GM21576 (cell line): ENCODE measurements at regions not wholly inside any gene's neighbourhood (a gene's known extent, or its start where the extent isn't known, plus 50 kb on each side); places are given as distances from the start of the nearest gene placed in this dataset.

ENCODE experiments used
- ATAC-seq: cut with Tn5 transposase; IDR thresholded peaks from one replicate; pipeline ENCODE4 v1.9.1; 2021; ENCODE audit warnings: mild to moderate bottlenecking, moderate library complexity; ENCODE audit not compliant: unreplicated experiment

DNA sequence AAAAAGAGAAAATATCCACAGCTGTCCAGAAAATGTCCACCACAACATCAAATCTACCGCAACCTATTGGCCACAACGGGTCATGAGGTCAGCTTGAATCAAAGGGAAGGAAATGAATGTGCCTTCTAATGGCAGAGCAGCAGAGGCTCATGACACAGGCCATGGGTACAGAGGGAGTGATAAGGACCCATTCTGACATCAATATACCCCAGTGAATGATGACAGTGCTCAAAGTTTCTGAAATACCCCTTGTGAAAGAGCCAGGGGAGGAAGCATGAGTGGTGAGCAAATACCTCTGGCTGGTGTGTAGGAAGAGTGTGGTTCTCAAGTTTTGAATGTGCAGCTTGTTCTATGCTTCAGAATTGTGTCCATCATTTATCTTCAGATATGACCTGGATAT, 348.2 kb downstream of the IRX1 start:
- no peak for ATAC-seq

DNA sequence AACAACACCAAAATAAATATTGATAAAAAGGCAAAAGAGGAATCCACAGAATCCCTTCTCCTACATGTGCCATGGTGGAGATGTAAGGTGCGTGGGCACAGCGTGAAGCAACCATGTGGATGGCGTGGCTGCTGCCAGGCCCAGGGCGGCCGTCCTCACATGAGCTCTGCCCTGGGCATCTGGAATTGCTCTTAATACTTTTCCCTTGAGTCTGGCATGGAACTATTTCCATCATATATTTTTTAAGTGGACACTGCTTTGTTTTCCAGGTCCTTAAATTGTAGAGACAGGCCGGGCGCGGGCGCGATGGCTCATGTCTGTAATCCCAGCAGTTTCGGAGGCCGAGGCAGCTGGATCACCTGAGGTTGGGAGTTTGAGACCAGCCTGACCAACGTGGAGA, 349.3 kb downstream of the IRX1 start:
- no peak for ATAC-seq

DNA sequence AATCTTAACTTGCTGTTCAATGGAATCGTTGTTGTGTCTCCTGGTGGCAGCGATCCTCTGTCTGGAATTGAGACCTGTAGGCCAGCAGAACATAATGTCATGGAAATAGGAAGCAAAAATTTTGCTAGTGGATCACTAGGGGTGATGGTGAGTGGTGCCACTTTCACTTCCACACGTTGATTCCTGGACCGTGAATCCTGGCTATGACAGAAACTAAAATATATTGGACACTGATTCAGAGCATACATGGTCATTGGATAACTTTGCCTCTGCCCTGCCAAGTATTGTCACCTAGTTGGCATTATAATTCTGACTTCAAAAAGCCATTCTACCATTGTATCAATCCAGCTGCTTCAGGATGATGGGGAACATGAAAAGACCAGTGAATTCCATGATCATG, 353.2 kb downstream of the IRX1 start:
- no peak for ATAC-seq

DNA sequence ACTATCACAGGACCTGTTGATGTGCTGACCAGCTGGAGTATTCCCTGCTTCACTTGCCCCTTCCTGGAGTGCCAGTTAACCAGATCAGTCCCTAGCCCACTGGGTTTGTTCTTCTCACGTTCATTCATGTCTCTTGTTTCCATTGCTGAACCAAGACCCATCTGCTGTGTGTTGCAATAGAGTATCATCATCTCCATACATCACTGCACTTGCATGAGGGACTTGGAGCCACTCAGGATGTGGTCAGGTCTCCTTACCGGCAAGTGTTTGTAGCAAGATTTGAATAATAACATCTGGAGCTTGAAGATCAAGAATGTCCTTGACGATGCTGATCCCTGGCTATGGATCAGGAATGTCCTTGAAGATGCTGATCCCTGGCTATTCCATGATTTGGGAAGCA, 358.6 kb downstream of the IRX1 start:
- ATAC-seq = no peak

- ATAC-seq = no peak
These were observed 359.0 kb downstream of the IRX1 start for GRCh38 chr5:3954633-3955032.

DNA sequence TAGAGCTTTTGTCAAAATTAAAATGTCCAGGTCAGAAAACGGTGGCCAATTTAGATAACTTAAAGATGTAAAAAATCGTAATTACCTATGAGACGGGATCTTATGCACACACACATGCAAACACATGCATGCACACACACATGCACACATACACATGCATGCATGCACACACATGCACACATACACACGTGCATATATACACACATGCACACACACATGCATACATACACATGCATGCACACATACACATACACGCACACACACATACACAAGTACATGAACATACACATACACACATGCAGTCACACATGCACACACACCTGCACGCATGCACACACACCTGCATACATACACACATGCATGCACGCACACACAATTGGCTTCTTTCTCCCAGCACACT, 362.0 kb downstream of the IRX1 start:
- no peak for ATAC-seq

GRCh38 chr5:3958389-3958788, 362.8 kb downstream of the IRX1 start:
- no peak for ATAC-seq

- ATAC-seq = no peak
These were observed 366.5 kb downstream of the IRX1 start for GRCh38 chr5:3962113-3962512.

GRCh38 chr5:3963652-3964051, 368.0 kb downstream of the IRX1 start:
- no peak for ATAC-seq

DNA sequence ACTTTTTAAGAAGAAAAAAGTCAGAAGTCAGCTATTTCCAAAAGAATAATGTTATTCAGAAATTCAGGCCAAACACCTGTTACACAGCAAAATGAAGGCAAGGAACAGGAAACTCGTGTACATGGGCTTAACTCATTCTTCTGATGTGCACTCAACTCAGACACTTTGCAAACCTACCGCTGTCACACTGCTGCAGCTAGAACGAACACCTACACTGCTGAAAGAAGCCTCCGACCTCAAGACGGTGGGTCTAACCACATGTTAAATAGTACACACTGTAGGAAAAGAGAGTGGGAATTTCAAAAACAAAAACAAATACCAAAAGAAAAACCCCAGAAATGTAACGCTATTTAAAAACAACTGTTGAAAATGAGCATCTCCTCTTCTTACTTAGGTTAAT, 384.5 kb downstream of the IRX1 start:
- no peak for ATAC-seq

DNA sequence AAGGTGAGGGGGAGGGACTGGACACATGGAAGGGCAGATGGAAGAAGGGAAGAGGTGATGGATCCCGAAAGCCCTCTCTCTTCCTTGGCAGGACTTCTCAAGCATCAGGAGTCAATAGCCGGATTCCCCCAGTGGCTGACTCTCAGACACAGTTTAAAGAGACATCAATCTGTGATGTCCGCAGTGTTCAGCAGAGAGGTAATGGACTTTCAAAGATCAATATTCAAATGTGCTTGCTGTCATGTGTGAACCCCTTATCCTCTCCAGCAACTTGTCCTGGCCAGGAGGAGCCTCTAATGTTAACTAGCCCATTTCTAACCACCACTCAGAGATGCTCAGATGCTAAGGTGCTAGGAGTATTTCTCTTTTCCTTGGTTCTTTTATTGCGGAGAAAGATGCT, 392.2 kb downstream of the IRX1 start:
- no peak for ATAC-seq

DNA sequence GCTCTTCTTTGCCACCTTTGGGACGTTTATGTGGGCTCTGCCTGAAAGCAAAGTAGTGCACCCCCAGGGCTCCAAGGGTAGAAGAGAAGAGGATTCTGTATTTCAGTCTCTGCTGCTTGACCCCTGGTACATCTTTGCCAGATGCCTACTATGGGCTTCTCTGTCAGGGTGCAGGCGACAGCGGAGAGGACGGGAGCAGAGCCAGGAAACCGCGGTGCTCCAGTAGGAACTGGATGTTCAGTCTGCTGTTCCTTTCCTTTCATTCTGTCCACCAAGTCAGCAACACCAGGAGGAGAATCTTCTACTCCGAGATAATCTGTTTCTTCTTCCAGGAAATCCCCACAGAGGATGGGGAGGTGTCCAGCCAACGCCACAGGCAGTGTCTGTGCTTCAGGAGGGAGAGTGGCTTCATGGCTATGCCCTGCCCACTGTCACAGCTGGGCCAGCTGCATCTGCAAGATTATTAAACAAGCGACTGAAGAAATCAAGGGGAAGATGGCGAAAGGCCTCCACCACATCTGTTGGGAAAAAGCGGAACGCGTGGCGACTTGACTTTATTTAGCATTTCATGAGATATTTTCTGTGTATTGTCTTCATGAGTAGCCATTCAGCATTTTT, 398.3 kb downstream of the IRX1 start:
- no peak for ATAC-seq

DNA sequence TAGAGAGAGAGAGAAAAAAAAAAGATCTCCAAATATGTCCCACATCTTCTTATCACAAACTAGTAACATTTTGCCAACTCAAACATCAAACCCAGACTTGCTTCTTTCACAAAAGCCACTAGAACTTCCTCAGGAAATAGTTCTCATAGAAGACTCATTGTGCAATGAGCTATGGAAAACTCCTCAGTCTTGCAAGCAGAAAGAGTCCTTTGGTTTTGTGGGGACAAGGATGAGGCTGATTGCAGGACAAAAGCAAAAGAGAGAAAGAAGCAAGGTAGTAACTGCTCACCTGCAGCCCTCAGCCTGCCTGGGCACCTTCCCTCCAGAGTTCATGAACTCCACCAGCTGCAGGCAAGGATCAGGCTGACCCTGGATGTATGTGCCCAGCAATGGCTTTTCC, 399.0 kb downstream of the IRX1 start:
- no peak for ATAC-seq

- ATAC-seq = no peak
These were observed 400.5 kb downstream of the IRX1 start for GRCh38 chr5:3995954-3996619.

GRCh38 chr5:3996707-3997336, 401.2 kb downstream of the IRX1 start:
- no peak for ATAC-seq

DNA sequence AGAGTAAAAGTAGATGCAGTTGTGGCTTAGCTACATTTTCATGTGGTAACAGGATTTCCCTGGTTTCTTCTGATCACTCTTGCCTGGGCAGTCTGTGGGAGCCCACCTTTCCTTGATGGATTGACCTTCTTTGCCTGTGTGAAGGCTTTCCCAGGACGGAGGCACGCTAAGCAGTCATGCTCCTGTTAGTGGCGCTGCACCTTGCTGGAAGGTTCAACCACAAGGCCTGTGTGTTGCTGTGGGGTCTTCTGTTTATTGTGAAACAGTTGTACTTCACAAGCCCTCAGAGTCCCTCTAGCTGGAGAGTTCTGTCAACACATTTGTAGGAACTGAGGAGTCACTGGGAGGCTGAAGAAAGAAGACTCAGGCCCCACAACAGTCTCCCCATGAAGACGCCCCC, 402.0 kb downstream of the IRX1 start:
- no peak for ATAC-seq

DNA sequence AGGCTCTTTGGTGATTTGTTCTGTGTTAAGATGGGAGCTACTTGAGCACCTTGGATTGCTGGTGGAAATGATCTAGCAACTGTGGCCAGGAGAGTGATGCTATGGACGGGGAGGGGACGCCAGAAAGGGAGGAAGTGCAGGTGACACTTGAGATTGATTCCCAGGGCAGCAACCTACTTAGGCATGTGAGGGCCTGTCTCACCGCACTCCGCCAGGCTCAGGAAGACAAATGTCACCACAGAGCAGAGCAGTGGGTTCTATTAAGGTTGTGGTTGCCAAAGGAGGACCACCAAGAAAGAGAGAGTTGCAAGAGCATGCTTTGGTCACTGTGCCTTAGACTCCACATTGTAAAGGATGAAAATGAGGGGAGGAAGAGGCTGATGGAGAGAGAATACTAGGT, 404.3 kb downstream of the IRX1 start:
- ATAC-seq = no peak

- ATAC-seq = no peak
These were observed 405.4 kb downstream of the IRX1 start for GRCh38 chr5:4001004-4001403.

GRCh38 chr5:4001758-4002533, 406.3 kb downstream of the IRX1 start:
- ATAC-seq = no peak

- no peak for ATAC-seq
These were observed 409.7 kb downstream of the IRX1 start for GRCh38 chr5:4005335-4005734.

- no peak for ATAC-seq
These were observed 411.4 kb downstream of the IRX1 start for GRCh38 chr5:4007001-4007400.

DNA sequence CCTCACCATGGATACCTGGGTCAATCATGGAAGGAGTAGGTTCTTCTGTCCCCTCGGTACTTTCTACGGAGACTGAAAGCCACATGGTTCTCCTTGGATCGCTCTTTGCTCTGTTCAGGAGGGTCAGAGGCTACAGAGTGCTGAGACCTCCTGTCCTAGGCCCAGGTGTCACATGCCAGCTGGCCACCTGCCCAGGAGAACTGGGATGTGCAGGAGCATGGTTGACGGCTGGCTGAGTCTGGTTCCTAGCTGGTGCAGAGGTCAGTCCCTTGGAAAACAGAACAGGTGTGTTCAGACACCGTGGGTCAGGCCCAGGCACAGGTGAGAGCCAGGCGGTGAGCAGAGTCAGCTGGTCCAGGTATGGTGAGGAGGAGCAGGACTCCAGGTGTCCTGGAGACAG, 416.3 kb downstream of the IRX1 start:
- no peak for ATAC-seq
